Body of pancreas (tissue), 4 donors: ENCODE measurements at regions not wholly inside any gene's neighbourhood (a gene's known extent, or its start where the extent isn't known, plus 50 kb on each side); places are given as distances from the start of the nearest gene placed in this dataset.

Experiments
- CTCF ChIP-seq, 7 experiments: fragments of 450-650 bp in 4 of 7; fragments of 200-600 bp in 3 of 7; sonication (generic) in 3 of 7; IDR thresholded peaks; one replicate each; pipeline ENCODE4 v1.5.1; 2016 to 2019; ENCODE audit warnings: antibody characterized with exemption in 7 of 7
- POLR2A ChIP-seq, 3 donors: fragments of 450-650 bp; IDR thresholded peaks; one replicate each; pipeline ENCODE4 v1.6.1; 2016; ENCODE audit warnings: antibody characterized with exemption in 3 of 3, mild to moderate bottlenecking in 2 of 3

- TF ChIP-seq POLR2A (IDR thresholded peaks at IDR 0.05): no peak
- TF ChIP-seq CTCF (IDR thresholded peaks at IDR 0.05): no peak
These were observed 154.4 kb upstream of the SERTAD2 start for GRCh38 chr2:64808092-64808491.
